ENCODE measurements at regions not wholly inside any gene's neighbourhood (a gene's known extent, or its start where the extent isn't known, plus 50 kb on each side); places are given as distances from the start of the nearest gene placed in this dataset.

GRCh38 chr5:176741561-176742211 is 68.7 kb upstream of the UNC5A start:
- TF ChIP-seq ETS1 (CRISPR knock-in tag; IDR thresholded peaks at IDR 0.05) (no peak), ATF4 (CRISPR knock-in tag; IDR thresholded peaks at IDR 0.05) (no peak), CTCF (CRISPR knock-in tag; IDR thresholded peaks at IDR 0.05) (no peak), ZNF556 (CRISPR knock-in tag; IDR thresholded peaks at IDR 0.05; ENCODE audit: borderline replicate concordance) (no peak), SIN3A (IDR thresholded peaks at IDR 0.05; ENCODE audit: borderline replicate concordance, low read depth, low read length) (no peak), EZH2 (conservative IDR thresholded peaks at IDR 0.05; ENCODE audit: low read depth, low read length) (no peak), HOMEZ (CRISPR knock-in tag; IDR thresholded peaks at IDR 0.05; ENCODE audit: low read depth) (no peak), FOXK1 (CRISPR knock-in tag; IDR thresholded peaks at IDR 0.05; ENCODE audit: borderline replicate concordance, low read depth) (no peak)

Data from HepG2 (cell line).